ENCODE measurements at regions not wholly inside any gene's neighbourhood (a gene's known extent, or its start where the extent isn't known, plus 50 kb on each side); places are given as distances from the start of the nearest gene placed in this dataset.

GRCh38 chr12:46456356-46457334 lies 84.1 kb upstream of the SLC38A2 start:
- no peak overlapping the region for H3K4me3 ChIP-seq (ENCODE audit: low read length)
- TF ChIP-seq, protein P1, sequence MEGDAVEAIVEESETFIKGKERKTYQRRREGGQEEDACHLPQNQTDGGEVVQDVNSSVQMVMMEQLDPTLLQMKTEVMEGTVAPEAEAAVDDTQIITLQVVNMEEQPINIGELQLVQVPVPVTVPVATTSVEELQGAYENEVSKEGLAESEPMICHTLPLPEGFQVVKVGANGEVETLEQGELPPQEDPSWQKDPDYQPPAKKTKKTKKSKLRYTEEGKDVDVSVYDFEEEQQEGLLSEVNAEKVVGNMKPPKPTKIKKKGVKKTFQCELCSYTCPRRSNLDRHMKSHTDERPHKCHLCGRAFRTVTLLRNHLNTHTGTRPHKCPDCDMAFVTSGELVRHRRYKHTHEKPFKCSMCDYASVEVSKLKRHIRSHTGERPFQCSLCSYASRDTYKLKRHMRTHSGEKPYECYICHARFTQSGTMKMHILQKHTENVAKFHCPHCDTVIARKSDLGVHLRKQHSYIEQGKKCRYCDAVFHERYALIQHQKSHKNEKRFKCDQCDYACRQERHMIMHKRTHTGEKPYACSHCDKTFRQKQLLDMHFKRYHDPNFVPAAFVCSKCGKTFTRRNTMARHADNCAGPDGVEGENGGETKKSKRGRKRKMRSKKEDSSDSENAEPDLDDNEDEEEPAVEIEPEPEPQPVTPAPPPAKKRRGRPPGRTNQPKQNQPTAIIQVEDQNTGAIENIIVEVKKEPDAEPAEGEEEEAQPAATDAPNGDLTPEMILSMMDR (IDR thresholded peaks at IDR 0.05; ENCODE audit: insufficient read depth, low read depth, low read length, missing control alignments): no peak

GRCh38 chr12:46455648-46456352 lies 83.2 kb upstream of the SLC38A2 start:
- TF ChIP-seq, protein P1 (IDR thresholded peaks at IDR 0.05; ENCODE audit: insufficient read depth, low read depth, low read length, missing control alignments): no peak
- peak; percentile 89 for DNase-seq (ENCODE audit: low read depth)
- no peak overlapping the region for H3K4me3 ChIP-seq (ENCODE audit: low read length)

More at GRCh38 chr12:46456356-46457334, 84.1 kb upstream of the SLC38A2 start:
- DNase-seq (ENCODE audit: low read depth): no peak

- TF ChIP-seq, protein P1 (IDR thresholded peaks at IDR 0.05; ENCODE audit: insufficient read depth, low read depth, low read length, missing control alignments): no peak
- no peak for DNase-seq (ENCODE audit: low read depth)
- H3K4me3 ChIP-seq (ENCODE audit: low read length): no peak overlapping the region
These were observed 82.4 kb upstream of the SLC38A2 start for GRCh38 chr12:46454981-46455380.

DNA sequence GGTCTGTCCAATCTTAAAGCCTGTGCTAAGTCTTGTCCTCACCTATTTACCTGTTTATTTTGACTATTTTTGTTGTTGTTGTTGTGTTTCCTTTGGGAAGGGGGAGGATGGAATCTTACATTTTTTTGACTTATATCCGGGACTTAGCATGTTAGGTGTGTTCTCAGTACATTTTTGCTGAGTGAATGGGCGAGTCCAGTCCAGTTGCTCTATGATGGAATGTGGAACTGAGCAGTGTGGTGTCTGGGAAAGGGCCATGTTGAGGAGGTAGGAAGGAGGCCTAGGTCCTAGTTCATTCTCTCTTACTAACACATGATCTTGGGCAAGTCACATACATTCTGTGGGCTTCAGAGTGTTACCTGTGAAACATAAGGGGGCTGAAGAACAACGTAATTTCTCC lies 80.9 kb upstream of the SLC38A2 start:
- no peak overlapping the region for H3K4me3 ChIP-seq (ENCODE audit: low read length)
- TF ChIP-seq, protein P1 (IDR thresholded peaks at IDR 0.05; ENCODE audit: insufficient read depth, low read depth, low read length, missing control alignments): no peak
- peak; percentile 88 for DNase-seq (ENCODE audit: low read depth)

DNA sequence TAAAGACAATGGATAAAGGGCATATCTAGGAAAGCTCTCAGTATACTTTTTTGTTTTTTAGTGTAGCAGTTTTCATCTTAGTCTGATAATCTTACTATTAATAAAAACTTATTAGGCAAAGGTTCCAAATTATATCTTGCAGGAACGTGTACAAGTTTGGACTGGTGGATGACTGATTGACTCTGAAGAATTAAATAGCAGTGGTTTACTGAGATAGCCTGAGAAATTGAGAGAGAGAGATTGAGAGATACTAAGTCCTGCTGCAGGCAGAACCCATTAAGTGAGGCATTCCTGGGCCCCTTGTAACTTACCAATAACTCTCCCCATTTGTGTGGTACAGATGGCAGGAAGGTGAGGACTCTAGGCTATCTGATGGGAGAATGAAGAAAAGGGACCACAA lies 80.2 kb upstream of the SLC38A2 start:
- peak; percentile 47 for DNase-seq (ENCODE audit: low read depth)
- no peak overlapping the region for H3K4me3 ChIP-seq (ENCODE audit: low read length)
- TF ChIP-seq, protein P1 (IDR thresholded peaks at IDR 0.05; ENCODE audit: insufficient read depth, low read depth, low read length, missing control alignments): no peak

GRCh38 chr12:46452061-46452615 lies 79.6 kb upstream of the SLC38A2 start:
- TF ChIP-seq, protein P1 (IDR thresholded peaks at IDR 0.05; ENCODE audit: insufficient read depth, low read depth, low read length, missing control alignments): no peak
- DNase-seq (ENCODE audit: low read depth): peak; percentile 71

More at GRCh38 chr12:46452061-46452615, 79.6 kb upstream of the SLC38A2 start:
- no peak overlapping the region for H3K4me3 ChIP-seq (ENCODE audit: low read length)

All from epithelial cell of esophagus (primary cell).